ENCODE measurements at regions not wholly inside any gene's neighbourhood (a gene's known extent, or its start where the extent isn't known, plus 50 kb on each side); places are given as distances from the start of the nearest gene placed in this dataset.

GRCh38 chr5:54693936-54694657, 176.5 kb downstream of the SNX18 start:
- H3K36me3 ChIP-seq (ENCODE audit: insufficient read depth, low read length): no peaks in the 10 kb centered on the region; the same call in 1 of the 2 replicates
- no peaks in the 10 kb centered on the region for H3K9me3 ChIP-seq (ENCODE audit: control insufficient read depth, insufficient read depth, low read length)
- no peak overlapping the region for H3K9ac ChIP-seq (ENCODE audit: low read depth, low read length)
- no peaks in the 10 kb centered on the region for H3K4me1 ChIP-seq (ENCODE audit: insufficient read depth, low read length)

DNA sequence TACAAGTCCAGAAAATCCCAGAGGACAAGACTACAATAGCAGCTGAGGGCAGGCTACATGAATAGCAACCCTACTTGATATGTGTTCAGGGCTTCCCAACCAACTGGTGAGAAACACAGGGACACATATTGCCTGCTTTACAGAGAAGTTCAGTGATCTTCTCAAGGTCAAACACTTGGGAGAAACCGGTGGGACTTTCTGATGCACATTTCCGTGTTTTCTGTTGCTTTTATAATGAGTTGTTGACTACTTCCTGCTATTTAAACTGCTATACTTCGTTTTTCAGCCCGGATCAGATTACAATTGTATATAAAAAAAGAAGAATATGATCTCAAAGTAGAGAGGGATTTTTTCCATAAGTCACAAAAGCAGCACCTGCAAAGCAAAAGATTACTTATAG, 175.1 kb downstream of the SNX18 start:
- Histone ChIP-seq H3K4me1 (ENCODE audit: insufficient read depth, low read length) (no peaks in the 10 kb centered on the region), H3K36me3 (ENCODE audit: insufficient read depth, low read length) (no peaks in the 10 kb centered on the region; the same call in 1 of the 2 replicates), H3K9ac (ENCODE audit: low read depth, low read length) (no peak overlapping the region), H3K9me3 (ENCODE audit: control insufficient read depth, insufficient read depth, low read length) (no peaks in the 10 kb centered on the region)

DNA sequence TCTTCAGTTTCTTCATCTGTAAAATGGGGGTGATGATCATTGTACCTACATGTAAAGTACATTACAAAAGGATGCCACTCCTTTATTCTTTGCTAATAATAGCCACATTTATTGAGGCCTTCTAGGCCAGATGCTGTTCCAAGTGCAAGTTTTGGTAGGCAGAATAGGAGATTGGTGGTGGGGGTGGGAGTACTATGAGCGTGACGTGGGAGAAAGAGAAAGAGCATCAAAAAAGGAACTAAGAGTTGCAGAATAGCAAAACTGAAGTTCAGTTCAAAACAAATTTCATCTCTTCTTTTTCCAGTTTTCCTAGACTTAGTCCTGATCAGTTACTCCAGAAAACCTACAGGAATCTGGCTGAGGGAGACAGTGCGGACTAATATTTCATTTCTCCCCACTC, 174.1 kb downstream of the SNX18 start:
- H3K9me3 ChIP-seq (ENCODE audit: control insufficient read depth, insufficient read depth, low read length): no peaks in the 10 kb centered on the region
- no peaks in the 10 kb centered on the region for H3K4me1 ChIP-seq (ENCODE audit: insufficient read depth, low read length)
- H3K36me3 ChIP-seq (ENCODE audit: insufficient read depth, low read length): no peaks in the 10 kb centered on the region; the same call in 1 of the 2 replicates
- no peak overlapping the region for H3K9ac ChIP-seq (ENCODE audit: low read depth, low read length)

DNA sequence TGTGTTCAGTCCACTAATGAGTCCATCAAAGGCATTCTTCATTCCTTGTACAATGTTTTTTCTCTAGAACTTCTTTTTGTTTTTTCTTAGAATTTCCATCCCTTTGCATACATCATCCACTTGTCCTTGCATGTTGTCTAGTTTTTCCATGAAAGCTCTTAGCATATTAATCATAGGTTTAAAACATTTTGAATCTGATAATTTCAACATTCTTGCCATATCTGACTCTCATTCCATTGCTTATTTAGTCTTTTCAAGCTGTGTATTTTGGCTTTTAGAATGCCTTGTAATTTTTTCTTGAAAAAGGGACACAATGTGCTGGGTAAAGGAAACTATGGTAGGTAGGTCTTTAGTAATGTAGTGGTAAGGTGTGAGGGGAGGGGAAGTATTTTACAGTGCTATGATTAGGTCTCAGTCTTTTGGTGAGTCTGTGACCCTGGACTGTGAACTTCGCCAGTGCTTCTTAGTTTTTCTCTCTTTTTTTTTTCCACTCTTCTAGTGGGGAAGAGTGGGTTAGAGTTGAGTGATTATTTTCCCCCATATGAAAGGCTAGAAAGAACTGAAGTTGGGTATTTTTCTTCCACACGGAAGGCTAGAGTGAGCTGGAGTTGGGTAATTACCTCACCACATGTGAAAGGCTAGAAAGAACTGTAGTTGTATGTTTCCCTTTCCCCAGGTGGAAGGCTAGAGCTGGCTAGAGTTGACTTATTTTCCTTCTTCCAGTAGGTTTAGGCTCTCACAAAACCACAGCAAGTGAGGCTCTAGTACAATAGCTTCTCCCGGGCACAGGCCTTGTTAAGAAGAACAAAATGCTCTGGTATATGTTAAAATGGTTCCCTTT, 172.1 kb downstream of the SNX18 start:
- Histone ChIP-seq H3K4me1 (ENCODE audit: insufficient read depth, low read length) (no peaks in the 10 kb centered on the region), H3K9ac (ENCODE audit: low read depth, low read length) (no peak overlapping the region), H3K9me3 (ENCODE audit: control insufficient read depth, insufficient read depth, low read length) (no peaks in the 10 kb centered on the region), H3K36me3 (ENCODE audit: insufficient read depth, low read length) (no peaks in the 10 kb centered on the region; the same call in 1 of the 2 replicates)

- Histone ChIP-seq H3K9me3 (ENCODE audit: control insufficient read depth, insufficient read depth, low read length) (no peaks in the 10 kb centered on the region), H3K9ac (ENCODE audit: low read depth, low read length) (no peak overlapping the region), H3K4me1 (ENCODE audit: insufficient read depth, low read length) (no peaks in the 10 kb centered on the region), H3K36me3 (ENCODE audit: insufficient read depth, low read length) (no peaks in the 10 kb centered on the region)
These were observed 163.4 kb downstream of the SNX18 start for GRCh38 chr5:54680998-54681397.

DNA sequence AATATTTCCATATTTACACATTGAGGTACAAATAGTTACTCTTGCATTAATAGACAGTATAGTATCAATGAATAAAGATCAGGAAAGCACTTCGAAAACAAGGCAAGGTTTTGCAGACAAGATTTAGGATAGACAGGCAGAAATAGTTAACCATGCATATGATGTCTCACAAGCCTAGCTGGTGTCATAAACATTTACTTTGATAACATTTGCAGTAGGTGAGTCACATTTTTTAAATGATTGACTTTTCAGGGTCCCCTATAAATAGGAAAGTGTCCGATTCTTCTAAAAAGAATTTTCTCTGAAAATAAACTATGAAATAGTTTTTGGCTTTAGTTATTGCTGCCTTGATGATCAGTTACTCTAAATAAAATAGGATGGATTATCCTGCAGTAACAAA, 162.1 kb downstream of the SNX18 start:
- Histone ChIP-seq H3K36me3 (ENCODE audit: insufficient read depth, low read length) (no peaks in the 10 kb centered on the region), H3K4me1 (ENCODE audit: insufficient read depth, low read length) (no peaks in the 10 kb centered on the region), H3K9ac (ENCODE audit: low read depth, low read length) (no peak overlapping the region), H3K9me3 (ENCODE audit: control insufficient read depth, insufficient read depth, low read length) (no peaks in the 10 kb centered on the region)

GRCh38 chr5:54678737-54679136, 161.2 kb downstream of the SNX18 start:
- no peak overlapping the region for H3K9ac ChIP-seq (ENCODE audit: low read depth, low read length)
- H3K36me3 ChIP-seq (ENCODE audit: insufficient read depth, low read length): no peaks in the 10 kb centered on the region
- no peaks in the 10 kb centered on the region for H3K9me3 ChIP-seq (ENCODE audit: control insufficient read depth, insufficient read depth, low read length)
- H3K4me1 ChIP-seq (ENCODE audit: insufficient read depth, low read length): no peaks in the 10 kb centered on the region

- Histone ChIP-seq H3K9me3 (ENCODE audit: control insufficient read depth, insufficient read depth, low read length) (peaks cover 10% of the 10 kb centered on the region), H3K36me3 (ENCODE audit: insufficient read depth, low read length) (no peaks in the 10 kb centered on the region), H3K4me1 (ENCODE audit: insufficient read depth, low read length) (no peaks in the 10 kb centered on the region), H3K9ac (ENCODE audit: low read depth, low read length) (no peak overlapping the region)
These were observed 159.2 kb downstream of the SNX18 start for GRCh38 chr5:54676481-54677340.

DNA sequence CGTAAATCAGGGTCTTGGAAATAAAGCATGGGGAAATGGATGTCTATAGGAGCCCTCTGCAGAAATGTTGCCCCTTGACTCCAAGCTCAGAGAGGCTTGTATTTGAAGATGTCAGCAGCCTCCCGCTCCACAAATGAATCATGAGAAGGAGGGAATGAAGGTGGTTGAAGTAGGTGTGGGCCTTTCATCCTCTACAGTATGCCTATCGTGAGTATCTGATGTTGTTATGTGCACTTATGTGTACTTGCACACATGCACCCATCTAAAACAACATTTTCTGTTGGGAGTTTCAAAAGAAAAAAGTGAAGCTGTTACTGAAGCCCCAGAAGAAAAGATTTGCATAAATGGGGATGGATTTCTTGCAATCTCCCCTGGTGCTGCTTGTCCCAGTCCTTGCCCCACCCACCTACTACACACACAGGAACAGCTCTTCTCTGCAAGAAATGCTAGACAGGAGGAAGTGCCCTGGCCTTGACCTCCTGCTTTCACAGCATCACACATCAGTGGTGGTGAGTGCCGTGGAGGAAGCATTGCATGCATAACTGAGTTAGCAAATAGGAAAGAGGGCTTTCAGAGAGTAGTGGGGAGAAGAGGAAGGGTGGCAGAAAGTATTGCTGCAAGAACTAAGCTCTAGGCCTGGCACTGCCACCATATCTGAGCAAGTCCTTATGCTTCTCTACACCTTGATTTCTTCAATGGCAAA, 156.1 kb downstream of the SNX18 start:
- Histone ChIP-seq H3K4me1 (ENCODE audit: insufficient read depth, low read length) (no peaks in the 10 kb centered on the region), H3K36me3 (ENCODE audit: insufficient read depth, low read length) (no peaks in the 10 kb centered on the region), H3K9ac (ENCODE audit: low read depth, low read length) (no peak overlapping the region), H3K9me3 (ENCODE audit: control insufficient read depth, insufficient read depth, low read length) (peaks cover 13% of the 10 kb centered on the region)

DNA sequence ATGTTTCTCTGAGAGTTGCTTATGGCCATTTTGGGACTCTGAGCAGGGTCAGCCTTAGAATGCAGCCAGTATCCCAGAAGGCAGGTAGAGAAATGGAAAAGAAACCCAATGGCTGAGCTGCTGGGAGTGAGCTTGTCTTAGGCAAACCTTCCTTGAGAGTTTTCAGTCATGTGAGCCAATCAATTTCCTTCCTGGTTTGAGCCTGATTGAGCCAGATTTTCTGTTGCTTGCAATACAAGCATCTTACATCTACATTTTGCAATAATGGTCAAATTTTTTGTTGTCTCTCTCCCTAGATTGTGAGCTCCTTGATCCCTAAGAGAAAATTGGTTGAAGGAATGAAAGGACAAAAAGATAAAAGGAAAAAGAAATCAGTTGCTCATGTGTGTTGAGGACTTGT, 155.3 kb downstream of the SNX18 start:
- no peaks in the 10 kb centered on the region for H3K36me3 ChIP-seq (ENCODE audit: insufficient read depth, low read length)
- no peak overlapping the region for H3K9ac ChIP-seq (ENCODE audit: low read depth, low read length)
- H3K4me1 ChIP-seq (ENCODE audit: insufficient read depth, low read length): no peaks in the 10 kb centered on the region
- peaks cover 13% of the 10 kb centered on the region for H3K9me3 ChIP-seq (ENCODE audit: control insufficient read depth, insufficient read depth, low read length)

DNA sequence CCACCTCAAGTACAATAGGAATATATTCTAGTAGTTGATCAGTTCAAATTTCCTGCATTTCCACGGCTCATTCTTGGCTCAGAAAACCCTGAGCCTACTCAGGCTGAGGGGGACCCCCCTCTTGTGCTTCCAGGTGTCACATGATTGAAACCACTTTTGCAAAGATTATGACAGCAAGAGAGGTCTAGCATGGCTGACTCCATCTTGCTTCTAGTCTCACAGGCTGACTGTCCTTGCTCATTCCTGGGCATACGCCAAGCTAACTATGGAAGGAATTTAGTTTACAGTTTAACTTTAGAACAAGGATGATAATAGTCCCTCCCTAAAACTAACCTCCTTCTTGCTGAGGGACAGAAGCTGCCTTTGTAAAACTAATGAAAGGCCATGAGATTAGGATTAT, 154.1 kb downstream of the SNX18 start:
- H3K36me3 ChIP-seq (ENCODE audit: insufficient read depth, low read length): no peaks in the 10 kb centered on the region
- H3K9me3 ChIP-seq (ENCODE audit: control insufficient read depth, insufficient read depth, low read length): peaks cover 13% of the 10 kb centered on the region
- no peak overlapping the region for H3K9ac ChIP-seq (ENCODE audit: low read depth, low read length)
- H3K4me1 ChIP-seq (ENCODE audit: insufficient read depth, low read length): no peaks in the 10 kb centered on the region

- Histone ChIP-seq H3K36me3 (ENCODE audit: insufficient read depth, low read length) (no peaks in the 10 kb centered on the region), H3K9me3 (ENCODE audit: control insufficient read depth, insufficient read depth, low read length) (peaks cover 13% of the 10 kb centered on the region), H3K4me1 (ENCODE audit: insufficient read depth, low read length) (no peaks in the 10 kb centered on the region), H3K9ac (ENCODE audit: low read depth, low read length) (no peak overlapping the region; the same call in 1 of the 2 replicates)
These were observed 153.6 kb downstream of the SNX18 start for GRCh38 chr5:54671111-54671531.

- Histone ChIP-seq H3K9me3 (ENCODE audit: control insufficient read depth, insufficient read depth, low read length) (peaks cover 13% of the 10 kb centered on the region), H3K4me1 (ENCODE audit: insufficient read depth, low read length) (no peaks in the 10 kb centered on the region), H3K9ac (ENCODE audit: low read depth, low read length) (no peak overlapping the region)
These were observed 152.7 kb downstream of the SNX18 start for GRCh38 chr5:54670281-54670680.

GRCh38 chr5:54669845-54670244, 152.3 kb downstream of the SNX18 start:
- Histone ChIP-seq H3K9me3 (ENCODE audit: control insufficient read depth, insufficient read depth, low read length) (peaks cover 13% of the 10 kb centered on the region), H3K36me3 (ENCODE audit: insufficient read depth, low read length) (no peaks in the 10 kb centered on the region), H3K4me1 (ENCODE audit: insufficient read depth, low read length) (no peaks in the 10 kb centered on the region), H3K9ac (ENCODE audit: low read depth, low read length) (no peak overlapping the region)

More at GRCh38 chr5:54670281-54670680, 152.7 kb downstream of the SNX18 start:
- H3K36me3 ChIP-seq (ENCODE audit: insufficient read depth, low read length): no peaks in the 10 kb centered on the region

Measured in ES-I3 (cell line).